Esophagus mucosa (tissue), 1 donor: ENCODE measurements at regions not wholly inside any gene's neighbourhood (a gene's known extent, or its start where the extent isn't known, plus 50 kb on each side); places are given as distances from the start of the nearest gene placed in this dataset.
"Not testable (repeated sequence)": the region's sequence is repeated elsewhere in the genome, so short reads cannot be mapped to it uniquely, and the experiment has no call there.

Experiments used
- ATAC-seq: fragments of 200-7000 bp; cut with Tn5 transposase; one replicate; pipeline ENCODE4 v1.9.1; 2020
- donor health status: DM: yes; HTN: yes; CAD: no.

- ATAC-seq, result peak; percentile 93
These were observed 131.2 kb upstream of the TGFBR2 start for GRCh38 chr3:30475038-30475808.

- ATAC-seq, result no peak
These were observed 130.6 kb upstream of the TGFBR2 start for GRCh38 chr3:30475809-30476178.

GRCh38 chr3:30476368-30477084 is 129.9 kb upstream of the TGFBR2 start:
- peak; percentile 74 for ATAC-seq

- no peak for ATAC-seq
These were observed 129.1 kb upstream of the TGFBR2 start for GRCh38 chr3:30477149-30477921.

GRCh38 chr3:30479737-30480136 is 126.7 kb upstream of the TGFBR2 start:
- ATAC-seq, result not testable (repeated sequence)

GRCh38 chr3:30480156-30480555 is 126.2 kb upstream of the TGFBR2 start:
- not testable (repeated sequence) for ATAC-seq

GRCh38 chr3:30480587-30480986 is 125.8 kb upstream of the TGFBR2 start:
- ATAC-seq, result no peak

GRCh38 chr3:30481241-30481640 is 125.2 kb upstream of the TGFBR2 start:
- no peak for ATAC-seq

- ATAC-seq, result not testable (repeated sequence)
These were observed 122.2 kb upstream of the TGFBR2 start for GRCh38 chr3:30484229-30484628.

- ATAC-seq, result no peak
These were observed 120.0 kb upstream of the TGFBR2 start for GRCh38 chr3:30486368-30486767.

GRCh38 chr3:30488070-30488756 is 118.2 kb upstream of the TGFBR2 start:
- ATAC-seq, result no peak

- no peak for ATAC-seq
These were observed 113.8 kb upstream of the TGFBR2 start for GRCh38 chr3:30492322-30493192.

GRCh38 chr3:30493911-30494311 is 112.5 kb upstream of the TGFBR2 start:
- ATAC-seq, result no peak

- ATAC-seq, result no peak
These were observed 111.0 kb upstream of the TGFBR2 start for GRCh38 chr3:30495172-30496065.

GRCh38 chr3:30496066-30496966 is 110.1 kb upstream of the TGFBR2 start:
- ATAC-seq, result no peak

- no peak for ATAC-seq
These were observed 107.8 kb upstream of the TGFBR2 start for GRCh38 chr3:30498587-30498967.

GRCh38 chr3:30500666-30501399 is 105.6 kb upstream of the TGFBR2 start:
- no peak for ATAC-seq

GRCh38 chr3:30501526-30501925 is 104.9 kb upstream of the TGFBR2 start:
- ATAC-seq, result no peak
